Loucy (cell line): ENCODE measurements at regions not wholly inside any gene's neighbourhood (a gene's known extent, or its start where the extent isn't known, plus 50 kb on each side); places are given as distances from the start of the nearest gene placed in this dataset.

Source experiments
- EZH2phosphoT487 ChIP-seq: fragments of 200-600 bp; IDR thresholded peaks from 2 replicates; pipeline ENCODE4 v1.6.1; 2018; ENCODE audit warnings: antibody characterized with exemption, mild to moderate bottlenecking, moderate library complexity, borderline replicate concordance
- TF ChIP-seq, protein P1 (sequence below): fragments of 200-600 bp; sonication (generic); conservative IDR thresholded peaks from 2 replicates; pipeline ENCODE4 v1.5.1; 2014; ENCODE audit warnings: mild to moderate bottlenecking, antibody characterized with exemption, low read length

DNA sequence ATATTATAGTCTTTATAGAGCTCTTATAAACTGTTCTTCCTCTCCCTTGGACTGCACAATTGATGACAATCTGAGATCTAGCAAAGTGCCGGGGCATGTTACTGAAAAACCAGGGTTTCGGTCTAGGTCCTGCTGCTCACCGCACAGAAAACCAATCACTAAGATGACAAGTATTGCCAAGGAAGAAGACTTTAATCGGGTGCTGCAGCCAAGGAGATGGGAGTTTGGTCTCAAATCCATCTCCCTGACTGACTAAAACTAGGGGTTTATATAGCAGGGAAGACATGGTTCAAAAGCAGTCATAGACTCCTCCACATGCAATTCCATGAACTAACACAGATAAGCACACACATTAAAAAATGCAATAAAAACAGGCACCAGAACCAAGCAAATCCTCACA is 390.6 kb downstream of the NFIB start:
- TF ChIP-seq, protein P1, sequence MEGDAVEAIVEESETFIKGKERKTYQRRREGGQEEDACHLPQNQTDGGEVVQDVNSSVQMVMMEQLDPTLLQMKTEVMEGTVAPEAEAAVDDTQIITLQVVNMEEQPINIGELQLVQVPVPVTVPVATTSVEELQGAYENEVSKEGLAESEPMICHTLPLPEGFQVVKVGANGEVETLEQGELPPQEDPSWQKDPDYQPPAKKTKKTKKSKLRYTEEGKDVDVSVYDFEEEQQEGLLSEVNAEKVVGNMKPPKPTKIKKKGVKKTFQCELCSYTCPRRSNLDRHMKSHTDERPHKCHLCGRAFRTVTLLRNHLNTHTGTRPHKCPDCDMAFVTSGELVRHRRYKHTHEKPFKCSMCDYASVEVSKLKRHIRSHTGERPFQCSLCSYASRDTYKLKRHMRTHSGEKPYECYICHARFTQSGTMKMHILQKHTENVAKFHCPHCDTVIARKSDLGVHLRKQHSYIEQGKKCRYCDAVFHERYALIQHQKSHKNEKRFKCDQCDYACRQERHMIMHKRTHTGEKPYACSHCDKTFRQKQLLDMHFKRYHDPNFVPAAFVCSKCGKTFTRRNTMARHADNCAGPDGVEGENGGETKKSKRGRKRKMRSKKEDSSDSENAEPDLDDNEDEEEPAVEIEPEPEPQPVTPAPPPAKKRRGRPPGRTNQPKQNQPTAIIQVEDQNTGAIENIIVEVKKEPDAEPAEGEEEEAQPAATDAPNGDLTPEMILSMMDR: no peak
- no peak for TF ChIP-seq EZH2phosphoT487
